ENCODE measurements at regions not wholly inside any gene's neighbourhood (a gene's known extent, or its start where the extent isn't known, plus 50 kb on each side); places are given as distances from the start of the nearest gene placed in this dataset.
A peak's percentile ranks its signal among the peaks of the same experiment; 100 is the strongest.

DNA sequence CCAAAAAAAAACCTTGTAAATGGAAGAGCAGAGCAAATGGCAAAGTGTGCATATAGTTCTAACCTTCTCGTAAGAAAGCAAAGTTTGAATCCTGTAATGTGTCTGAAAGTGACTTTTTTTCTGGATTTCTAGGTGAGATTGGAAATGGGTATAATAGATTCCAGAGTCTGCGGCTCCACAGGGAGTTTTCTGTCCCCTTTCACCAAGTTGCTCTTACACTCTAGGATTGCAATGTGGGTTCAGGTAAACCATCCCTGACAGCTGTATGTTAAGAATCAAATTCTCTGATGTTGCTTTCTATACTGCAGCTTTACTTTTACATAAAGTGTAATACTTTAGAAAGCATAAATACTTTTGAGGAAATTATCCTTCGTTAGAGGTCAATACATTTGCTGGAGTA lies 260.1 kb downstream of the PRL start:
- DNase-seq, result no peak

DNA sequence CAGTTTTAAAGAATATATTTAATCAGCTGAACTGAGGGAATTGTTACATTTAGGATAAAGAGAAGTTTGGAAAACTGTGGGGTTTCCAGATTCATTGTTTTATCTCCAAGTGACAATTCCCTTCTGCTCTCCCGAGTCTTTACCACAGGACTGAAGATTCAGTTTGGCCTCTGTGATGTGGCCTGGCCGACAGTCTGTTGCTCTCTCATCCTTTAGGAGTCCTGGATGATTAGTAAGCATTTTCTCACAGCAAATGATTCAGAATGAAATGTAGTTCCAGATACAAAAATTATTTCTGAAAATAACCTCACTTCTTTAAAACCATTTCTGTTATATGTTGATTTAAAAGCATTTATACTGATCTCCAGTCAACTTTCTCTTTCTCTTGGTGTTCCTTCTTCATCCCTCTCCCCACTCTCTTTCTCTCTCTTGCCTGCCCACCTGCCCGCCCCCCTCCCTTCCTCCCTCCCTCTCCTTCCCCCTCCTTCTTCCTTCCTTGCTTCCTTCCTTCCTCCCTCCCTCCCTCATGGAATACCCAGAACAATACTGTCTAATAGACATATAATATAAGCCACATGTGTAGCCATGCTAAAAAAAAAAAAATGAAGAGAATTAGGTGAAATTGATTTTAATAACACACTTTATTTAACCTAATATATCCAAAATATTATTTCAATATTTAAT lies 254.9 kb downstream of the PRL start:
- DNase-seq, result no peak

DNA sequence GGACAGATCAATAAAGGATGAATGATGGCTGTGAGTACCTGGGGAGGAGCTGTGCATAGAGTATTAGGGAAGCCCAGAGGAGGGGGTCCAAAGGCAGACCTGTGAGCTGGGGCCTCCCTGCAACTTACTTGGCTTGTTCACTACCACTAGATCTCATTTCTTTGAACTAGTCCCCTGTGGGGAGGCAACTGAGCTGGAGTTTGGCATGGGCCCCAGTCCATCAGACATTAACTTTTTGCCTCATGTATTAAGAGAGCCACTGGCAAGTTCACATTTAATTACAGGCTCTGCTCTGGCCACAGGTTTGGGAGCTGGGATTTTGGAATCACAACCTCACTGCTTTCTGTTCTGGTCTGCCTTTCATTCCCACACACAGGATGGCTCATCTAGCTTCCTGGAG lies 254.1 kb downstream of the PRL start:
- DNase-seq, result no peak

DNA sequence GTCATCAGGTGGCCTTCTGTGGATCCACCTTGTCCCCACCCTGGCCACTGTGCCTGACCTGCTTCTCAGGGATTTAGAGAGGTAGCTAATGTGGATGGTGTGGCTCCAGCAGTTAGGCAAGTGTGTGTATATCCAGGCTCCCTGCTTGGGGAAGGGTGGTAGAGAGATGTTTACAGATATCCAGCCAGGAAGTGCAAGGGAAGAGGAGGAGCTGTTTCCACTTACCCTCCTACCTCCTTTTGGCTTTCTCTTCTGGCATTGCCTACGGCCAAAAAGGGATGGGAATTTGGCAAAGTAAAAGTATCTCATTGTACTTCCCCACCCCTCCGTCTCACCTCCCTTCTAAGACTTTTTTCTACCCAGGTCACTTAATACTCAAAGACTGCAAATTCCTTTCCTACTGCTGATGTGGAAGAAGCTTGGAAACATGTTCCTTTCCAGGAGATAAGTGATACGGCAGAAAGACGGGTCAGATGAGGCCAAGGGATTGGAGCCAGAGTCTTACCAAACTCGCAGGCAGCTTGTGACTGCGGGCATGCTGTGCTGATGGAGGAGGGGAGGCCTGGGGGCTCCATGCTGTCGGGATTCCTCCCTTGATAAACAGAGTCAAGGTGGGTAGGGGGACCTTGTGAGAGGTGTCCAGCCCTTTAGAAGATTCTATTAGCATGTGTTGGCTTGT lies 253.4 kb downstream of the PRL start:
- DNase-seq, result no peak

DNA sequence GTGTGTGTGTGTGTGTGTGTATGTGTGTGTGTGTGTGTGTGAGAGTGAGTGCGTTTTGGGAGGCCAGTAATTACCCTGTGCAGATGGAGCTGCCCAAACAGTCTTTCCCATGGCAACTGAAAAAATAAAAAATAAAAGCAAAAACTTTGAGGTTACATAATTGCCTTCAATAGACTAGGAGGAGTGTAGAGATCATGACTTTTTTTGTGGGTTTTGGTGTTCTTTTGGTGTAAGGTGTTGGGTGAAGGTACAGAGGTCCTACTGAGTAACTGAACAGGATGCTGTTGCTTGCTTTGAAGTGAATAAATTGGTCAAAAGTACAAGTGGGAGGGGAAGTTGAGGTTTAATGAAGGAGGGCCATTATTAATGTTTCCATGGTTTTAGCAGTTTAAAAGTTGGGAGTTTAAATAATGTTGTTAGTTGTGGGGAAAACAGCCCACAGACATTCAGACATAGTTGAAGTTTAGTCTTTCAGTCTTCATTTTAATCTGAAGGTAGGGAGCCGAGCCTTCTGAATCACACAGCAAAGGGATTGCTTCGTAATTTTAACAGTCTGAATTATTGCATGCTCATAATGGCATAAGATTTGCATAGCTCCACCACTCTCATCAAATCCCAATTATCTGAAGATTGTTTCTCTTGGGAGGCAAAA lies 251.4 kb downstream of the PRL start:
- DNase-seq, result no peak

DNA sequence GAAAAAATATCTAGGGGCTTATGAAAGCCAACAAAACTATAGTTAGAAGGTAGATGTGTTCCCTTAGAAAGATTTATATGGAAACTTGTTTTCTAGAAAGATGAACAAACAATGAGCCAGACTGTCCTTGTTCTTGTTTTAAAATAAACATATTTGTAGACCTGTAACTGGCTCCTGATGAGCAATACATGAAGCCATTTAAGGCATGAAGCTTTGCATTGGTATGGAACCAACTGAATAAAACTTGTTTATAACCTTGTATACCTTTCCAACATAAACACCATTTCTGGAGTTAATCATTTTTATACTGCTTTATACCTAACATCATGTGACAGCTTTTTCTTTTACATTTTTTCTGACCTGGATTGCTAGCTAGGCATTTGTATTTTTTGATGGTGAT lies 247.8 kb downstream of the PRL start:
- no peak for DNase-seq

DNA sequence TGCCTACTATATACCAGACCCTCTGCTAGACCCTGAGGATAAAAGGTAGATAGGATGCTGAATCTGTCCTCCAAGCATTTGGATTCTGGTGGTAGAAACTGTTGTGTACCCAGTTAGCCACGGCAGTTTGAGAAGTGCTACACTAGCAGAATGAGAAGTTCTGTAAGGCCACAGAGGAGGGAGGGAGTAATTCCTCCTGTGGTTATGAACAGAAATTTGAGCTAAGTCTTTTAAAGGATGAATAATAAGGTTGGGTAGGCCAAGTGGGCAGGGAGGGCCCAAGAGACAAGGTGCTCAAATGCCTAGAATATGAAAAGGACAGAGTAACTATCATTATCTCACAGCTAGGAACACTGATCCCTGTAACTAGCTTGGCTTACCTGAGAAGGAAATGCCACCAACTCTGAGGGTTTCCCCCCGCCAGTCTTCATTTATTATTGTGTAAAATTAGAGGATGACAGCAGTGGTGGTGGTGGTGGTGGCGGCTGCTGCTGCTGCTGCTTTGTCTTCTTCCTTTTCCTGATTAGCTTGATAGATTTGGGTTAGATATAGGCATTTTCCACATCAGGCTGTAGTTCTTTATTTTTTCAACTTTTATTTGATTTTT lies 243.3 kb downstream of the PRL start:
- no peak for DNase-seq

DNA sequence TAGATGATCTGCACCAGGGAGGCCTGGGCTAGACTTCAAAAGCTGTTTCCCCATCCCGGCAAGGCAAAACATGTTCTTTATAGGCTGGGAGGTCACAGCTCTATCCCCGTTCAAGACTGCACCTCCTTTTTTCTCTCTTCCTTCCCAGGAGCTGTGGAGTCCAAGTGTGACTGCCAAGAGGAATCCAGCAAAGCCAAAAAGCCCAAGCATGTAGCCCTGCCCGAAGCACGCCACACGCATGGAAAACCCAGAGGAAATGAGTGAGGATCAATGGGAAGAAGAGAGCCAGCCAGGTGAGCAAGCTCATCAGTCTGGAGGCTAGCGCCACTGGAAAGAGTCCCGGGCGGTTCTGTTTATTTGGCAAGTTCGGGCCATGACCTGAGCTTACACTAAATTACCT lies 240.4 kb downstream of the PRL start:
- DNase-seq, result no peak

DNA sequence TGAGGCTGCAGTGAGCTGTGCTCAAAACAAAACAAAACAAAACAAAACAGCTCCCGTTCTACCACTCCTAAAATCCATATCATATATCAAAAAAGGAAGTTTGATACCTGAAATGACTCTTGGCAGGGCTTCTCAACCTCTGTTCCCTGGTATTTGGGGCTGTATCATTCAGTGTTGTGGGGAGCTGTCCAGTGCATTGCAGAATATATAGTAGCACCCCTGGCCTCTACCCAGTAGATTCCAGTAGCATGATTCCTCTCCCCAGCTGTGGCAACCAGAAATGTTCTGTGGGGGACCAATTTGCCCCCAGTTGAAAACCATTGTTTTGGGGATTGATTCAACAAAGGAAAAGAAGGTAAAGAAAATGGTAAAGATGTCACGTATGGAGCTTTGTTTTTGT lies 238.9 kb downstream of the PRL start:
- no peak for DNase-seq

DNA sequence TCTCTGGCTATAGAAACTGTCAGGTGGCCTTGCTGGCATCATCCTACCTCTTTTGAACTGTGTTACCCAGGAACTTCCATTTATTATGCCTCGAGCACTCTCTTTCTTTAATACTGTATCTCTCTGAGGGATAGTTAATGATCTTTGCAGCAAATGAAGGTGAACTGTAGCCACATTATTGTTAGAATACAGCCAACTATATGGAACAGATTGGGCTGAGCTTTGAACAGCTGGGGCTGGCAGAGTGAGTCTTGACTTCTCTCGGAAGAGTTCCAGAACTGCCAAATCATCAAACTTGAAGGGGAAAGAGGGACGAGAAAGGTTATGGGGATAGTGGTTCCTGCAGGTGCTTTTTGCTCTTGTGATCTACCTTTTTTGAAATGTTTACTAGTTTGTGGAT lies 237.7 kb downstream of the PRL start:
- DNase-seq, result no peak

DNA sequence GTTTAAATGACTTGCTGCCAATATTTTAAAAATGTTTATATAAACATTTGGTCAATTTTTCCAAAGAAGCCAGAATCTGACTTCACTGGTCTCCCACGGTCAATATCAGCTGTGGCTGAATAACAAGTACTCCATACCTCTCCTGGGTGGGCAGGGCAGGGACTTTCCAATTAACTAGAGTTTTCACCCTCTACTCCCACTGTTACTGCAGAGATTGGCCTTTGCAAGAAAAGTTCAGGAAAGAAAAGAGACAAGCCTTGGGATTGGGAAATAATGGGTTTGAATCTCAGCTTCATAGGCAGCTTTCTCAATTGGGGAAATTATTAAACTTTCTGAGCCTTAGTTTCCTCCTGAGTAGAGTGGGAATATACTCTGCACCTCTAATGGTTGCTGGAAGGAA lies 236.9 kb downstream of the PRL start:
- no peak for DNase-seq

DNA sequence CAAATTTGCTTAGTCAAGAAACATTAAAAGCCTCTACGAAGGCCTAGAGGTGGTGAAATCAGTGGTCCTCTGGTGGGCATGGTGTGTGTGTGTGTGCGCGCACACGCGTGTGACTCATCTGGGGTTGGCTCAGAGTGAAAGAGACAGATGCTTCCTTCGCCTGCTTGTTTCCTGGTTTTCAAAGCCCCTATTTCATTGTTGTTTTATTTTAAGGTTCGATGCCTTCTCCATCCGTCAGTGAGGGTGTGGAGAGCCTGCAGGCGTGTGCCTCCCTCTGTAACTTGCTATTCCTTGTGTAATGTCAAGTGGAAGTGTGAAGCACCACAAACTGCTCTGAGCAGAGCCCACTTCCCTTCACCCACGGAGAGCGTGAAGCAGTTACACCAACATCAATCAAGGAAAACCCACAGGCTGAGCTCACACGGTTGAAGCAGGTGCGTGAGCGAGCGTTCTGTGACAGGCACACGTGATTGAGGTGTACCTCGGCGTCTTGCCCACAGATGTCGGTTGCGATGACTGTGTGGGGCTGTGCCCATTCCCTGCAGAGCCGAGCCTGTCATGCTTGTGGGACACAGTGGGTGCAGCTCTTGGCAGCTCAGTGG lies 233.9 kb downstream of the PRL start:
- peak; percentile 29 for DNase-seq

DNA sequence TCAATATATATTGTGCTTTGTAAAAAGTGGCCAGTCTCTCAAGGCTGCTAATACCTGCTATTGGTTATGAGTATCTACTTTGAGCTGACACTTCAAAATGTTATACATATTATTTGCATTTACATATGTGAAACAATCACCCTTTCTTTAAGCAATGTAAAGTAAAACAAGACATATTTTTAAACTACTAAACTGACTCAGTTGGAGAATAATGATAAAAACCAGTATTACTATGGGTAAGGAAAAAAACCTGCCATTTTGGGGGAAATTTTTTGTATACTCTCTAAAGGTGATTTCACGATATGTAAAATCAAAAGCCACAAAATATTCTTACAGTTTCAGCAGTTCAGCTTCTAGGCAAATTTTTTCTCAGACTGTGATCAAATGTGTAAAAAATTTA lies 232.3 kb downstream of the PRL start:
- DNase-seq, result no peak

DNA sequence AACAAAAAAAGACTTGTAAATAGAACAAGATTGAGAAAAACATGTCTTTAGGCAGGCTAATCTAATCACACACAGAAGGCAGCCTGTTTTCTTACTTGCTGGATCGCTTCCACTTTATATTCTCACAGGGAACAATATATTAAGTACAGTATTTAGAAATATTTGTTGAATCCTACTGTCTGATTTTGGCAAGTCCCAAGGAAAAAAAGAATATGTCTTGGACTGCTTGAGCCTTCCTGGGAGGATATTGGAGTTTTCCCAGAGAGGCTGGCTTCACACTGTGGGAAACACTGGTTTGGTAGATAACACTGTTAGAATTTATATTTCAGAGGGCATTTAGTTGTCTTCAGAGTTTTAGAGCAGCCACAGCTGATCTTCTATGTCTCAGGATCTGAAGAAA lies 229.7 kb downstream of the PRL start:
- no peak for DNase-seq

DNA sequence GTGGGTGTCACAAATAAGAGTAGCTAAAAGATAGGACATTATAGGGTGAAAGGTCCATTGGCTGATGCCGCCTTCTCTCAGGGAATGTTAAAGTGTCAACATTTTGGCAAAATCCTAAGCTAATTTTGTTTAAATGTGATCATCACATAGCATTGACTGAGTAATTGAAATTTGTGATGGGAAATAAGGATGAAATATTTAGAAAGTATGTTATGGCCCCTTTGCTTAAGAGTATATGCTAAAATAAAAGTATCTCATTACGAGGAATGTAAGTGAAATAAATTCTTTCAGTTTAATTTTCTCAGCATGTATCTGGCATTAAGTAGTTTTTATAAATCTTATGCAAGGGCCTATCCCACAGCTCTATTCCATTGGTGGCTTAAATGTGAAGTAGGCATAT lies 229.2 kb downstream of the PRL start:
- DNase-seq, result no peak

DNA sequence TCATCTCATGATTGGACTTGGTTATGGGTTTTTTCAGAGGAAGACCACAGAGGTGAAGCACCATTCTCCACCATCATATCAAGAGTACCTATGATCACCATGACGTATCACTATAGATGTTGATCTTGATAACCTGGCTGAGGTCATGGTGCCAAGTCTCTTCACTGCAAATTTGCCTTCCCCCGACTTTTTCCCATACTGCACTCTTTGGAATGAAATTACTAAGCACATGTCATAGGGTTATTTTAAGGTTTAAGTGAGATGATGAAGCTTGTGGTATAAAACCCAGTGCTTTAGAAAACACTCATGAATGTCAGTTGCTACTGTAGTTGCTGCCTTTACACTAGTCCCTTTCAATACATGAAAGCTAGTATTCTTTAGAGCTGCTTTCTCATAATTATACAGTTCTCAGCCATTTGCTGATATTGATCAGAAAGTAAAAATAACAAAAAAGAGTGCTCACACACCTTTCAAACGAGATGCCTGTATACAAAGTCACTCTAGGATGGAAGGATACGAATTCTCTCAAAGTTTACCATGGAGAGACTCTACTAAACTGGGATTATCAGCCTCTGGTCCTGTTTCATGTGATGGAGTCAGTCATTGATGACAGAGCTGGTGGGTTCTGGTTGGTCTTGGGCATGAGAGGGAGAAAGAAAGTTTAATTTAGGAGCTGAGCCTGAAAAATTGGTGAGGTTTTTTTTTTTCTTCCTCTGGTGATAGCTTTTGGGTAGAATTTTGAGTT lies 228.1 kb downstream of the PRL start:
- DNase-seq, result no peak

DNA sequence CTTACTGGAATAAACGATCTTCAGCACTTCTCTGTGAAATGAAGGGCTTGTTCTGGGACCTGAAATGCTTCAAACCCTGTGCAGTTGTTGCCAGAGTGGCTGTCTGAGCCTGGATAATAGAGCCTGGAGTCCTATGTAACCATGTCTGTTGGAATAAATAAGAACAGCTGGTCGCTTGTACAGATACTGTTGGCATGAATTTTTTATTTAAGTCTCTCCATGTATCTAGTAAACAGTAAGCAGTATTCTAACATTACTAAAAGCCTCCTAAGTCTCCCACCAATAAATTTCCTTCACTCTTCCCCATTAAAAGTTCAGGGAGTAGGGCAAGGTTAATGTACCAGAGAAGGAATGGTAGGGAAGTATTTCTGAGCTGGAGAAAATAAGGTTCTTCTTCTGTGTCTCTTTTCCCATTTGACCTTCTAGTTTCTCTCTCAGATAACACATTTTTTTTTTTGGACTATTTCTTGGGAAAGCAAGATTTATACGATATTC lies 227.5 kb downstream of the PRL start:
- no peak for DNase-seq

DNA sequence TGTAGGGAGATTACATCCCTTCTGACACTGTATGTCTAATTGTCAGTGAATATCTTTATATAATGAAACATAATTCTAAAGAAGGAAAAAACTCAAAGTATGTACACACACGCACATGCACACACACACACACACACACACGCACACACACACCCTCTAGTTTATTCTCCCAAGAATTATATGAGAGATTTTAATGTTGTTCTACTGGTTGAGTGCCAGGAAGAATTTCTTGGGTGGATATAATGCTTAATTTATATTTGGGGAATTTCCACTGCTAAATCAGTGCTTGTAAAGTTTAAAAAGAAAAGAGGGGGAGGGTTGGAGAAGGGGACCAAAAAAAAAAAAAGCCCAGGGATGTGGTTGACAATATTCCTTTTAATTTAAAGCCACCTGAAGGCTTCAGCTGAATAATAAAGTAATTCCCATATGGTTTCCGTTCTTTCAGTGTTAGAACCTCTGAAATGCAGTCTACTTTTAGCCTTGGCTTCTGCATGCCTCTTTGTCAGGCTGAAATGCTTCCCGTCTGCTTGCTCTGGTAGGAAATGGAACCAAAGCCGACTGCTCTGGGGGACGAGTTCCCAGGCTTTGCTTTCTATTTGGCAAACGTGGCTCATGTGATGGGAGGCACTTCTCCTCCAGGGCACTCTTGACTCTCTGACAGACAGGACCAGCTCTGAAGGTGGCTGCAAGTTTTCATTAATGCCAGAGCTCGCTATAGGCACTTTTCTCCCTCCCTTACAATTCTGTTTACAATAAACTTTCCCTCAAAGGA lies 225.4 kb downstream of the PRL start:
- DNase-seq, result no peak

DNA sequence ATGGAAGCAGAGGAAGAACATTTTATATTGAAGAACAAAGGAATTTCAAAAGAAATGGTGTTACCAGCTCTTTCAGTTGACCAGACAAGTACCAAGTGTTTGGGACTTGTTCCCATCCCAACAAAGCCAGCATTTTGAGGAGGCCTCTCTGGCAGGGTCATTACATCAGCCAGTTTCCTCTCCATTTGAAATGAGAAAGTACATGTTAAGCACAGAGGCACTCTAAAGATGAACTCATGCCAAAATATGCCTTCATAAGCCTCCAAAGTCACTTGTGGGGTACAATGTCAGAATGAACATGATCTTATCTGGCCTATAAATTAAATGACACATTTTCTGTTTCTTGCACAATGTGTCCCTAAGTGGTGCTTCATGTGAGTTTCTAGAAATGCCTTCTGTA lies 223.9 kb downstream of the PRL start:
- DNase-seq, result no peak

DNA sequence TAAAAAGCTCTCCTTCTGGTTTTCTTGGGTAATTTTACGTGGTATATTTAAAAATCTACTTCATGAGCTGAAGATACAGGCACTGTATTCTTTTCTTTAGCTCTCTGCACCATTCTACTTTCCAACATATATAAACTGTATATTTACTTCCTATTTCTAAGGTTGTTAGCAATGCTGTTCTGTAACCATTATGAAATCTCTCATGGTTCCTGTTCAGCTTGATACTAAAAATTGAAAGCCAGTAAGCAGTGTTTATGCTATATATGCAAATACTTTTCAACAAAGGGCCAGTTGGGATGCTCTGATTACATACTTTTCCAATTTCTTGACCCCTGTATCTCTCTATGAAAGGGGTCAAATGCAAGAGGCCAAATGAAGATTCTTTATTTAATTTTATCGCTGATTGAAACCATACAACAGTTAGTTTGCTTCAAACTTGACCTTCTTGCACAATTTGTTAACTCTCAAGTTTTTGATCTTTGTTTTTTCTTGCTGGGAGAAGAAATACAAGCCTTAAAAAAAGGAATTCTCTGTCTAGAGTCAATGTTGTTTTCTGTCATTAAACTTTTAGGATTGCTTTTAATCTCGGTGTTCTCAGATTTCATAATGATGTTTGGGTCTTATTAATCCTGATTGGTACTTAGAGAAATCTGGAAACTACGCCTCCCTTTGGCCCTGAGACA lies 223.2 kb downstream of the PRL start:
- no peak for DNase-seq

DNA sequence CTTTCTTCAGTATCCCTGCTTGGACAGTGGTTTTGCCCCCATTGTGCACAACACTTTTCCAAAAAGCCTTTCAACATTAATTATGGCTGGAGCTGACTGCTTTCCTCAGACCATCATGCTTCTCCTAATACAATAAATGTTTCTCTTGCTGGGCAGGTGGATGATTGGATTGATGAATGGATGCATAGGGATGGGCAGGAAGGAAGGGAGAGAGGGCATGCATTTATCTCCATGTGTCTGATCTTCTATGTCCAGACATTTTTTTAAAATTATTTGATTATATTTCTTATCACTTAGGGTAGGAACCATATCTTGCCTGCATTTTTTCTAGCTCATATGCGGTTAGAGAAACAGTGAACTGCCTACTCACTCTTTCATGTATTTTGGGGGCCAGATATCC lies 218.5 kb downstream of the PRL start:
- no peak for DNase-seq

Data from CD4-positive, alpha-beta T cell treated with Interleukin-17A for 1 hour (primary cell).